ENCODE measurements at regions not wholly inside any gene's neighbourhood (a gene's known extent, or its start where the extent isn't known, plus 50 kb on each side); places are given as distances from the start of the nearest gene placed in this dataset.

DNA sequence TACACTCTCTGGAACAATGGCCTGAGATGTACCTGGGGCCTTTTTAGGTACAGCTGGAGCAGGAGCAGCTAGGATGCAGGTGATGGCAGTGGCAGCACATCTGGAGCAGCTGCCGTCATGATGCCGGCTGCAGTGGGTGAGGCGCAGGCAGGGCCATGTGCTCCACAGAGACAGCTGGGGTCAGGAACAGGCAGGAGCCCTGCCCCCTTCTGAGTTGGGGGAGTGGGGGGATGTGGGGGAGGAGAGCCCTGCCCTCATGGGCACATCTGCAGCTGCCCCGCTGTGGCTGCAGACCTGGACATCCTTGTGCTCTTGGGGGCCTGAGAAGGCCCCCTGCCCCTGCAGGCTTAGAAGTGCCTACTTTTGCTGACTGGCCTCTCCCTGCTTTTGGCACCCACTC, 352.8 kb upstream of the PABPC5 start:
- H3K27ac ChIP-seq: no peak overlapping the region
- TF ChIP-seq, protein P1, sequence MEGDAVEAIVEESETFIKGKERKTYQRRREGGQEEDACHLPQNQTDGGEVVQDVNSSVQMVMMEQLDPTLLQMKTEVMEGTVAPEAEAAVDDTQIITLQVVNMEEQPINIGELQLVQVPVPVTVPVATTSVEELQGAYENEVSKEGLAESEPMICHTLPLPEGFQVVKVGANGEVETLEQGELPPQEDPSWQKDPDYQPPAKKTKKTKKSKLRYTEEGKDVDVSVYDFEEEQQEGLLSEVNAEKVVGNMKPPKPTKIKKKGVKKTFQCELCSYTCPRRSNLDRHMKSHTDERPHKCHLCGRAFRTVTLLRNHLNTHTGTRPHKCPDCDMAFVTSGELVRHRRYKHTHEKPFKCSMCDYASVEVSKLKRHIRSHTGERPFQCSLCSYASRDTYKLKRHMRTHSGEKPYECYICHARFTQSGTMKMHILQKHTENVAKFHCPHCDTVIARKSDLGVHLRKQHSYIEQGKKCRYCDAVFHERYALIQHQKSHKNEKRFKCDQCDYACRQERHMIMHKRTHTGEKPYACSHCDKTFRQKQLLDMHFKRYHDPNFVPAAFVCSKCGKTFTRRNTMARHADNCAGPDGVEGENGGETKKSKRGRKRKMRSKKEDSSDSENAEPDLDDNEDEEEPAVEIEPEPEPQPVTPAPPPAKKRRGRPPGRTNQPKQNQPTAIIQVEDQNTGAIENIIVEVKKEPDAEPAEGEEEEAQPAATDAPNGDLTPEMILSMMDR (IDR thresholded peaks at IDR 0.05): no peak
- no peak for TF ChIP-seq ZFX (IDR thresholded peaks at IDR 0.05; ENCODE audit: borderline replicate concordance)

DNA sequence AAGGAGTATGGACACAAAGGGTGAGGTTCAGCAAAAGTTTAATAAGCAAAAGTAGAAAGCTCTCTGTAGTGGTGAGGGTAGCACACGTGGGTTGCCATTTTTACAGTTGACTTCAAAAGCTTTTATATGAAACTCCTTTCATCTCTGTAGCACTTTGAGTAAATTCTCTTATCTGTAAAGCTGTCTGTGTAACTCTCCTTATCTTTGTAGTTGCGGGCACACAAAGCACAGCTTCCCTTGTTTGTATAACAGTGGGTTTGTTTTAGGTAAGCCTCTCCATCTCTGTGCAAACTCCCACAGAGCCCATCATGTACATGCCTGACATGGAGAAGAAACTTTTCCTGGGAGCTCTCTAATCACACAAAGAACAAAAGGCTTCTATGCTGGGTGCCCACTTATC, 325.9 kb upstream of the PABPC5 start:
- H3K27ac ChIP-seq: no peak overlapping the region
- TF ChIP-seq ZFX (IDR thresholded peaks at IDR 0.05; ENCODE audit: borderline replicate concordance): no peak
- TF ChIP-seq, protein P1 (IDR thresholded peaks at IDR 0.05): no peak

DNA sequence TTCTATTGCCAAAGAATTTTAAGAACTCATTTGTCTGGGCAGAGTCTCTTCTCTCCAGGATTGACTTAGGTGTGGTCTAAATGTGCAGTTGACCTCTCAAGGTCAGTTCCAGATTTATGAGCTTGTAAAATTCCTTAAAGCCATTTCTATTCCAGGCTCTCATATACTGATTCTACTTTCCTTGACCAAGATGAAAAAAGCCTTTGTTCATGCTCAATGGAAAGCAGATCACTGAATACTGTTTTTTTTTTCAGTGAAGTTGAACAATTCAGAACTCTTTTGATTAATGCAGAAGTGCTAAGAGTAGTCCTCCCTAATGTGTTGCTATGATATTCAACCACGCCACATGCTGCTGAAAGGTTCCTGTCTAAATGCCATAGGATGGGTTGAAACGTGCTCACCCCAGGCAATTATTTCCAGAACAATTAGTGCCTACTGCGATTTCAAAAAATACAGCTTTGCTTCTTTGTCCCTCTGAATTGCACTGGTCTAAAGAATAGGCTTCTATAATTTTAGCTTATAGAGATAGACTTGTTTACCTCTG, 312.4 kb upstream of the PABPC5 start:
- H3K27ac ChIP-seq: no peak overlapping the region
- TF ChIP-seq, protein P1 (IDR thresholded peaks at IDR 0.05): no peak
- no peak for TF ChIP-seq ZFX (IDR thresholded peaks at IDR 0.05; ENCODE audit: borderline replicate concordance)

DNA sequence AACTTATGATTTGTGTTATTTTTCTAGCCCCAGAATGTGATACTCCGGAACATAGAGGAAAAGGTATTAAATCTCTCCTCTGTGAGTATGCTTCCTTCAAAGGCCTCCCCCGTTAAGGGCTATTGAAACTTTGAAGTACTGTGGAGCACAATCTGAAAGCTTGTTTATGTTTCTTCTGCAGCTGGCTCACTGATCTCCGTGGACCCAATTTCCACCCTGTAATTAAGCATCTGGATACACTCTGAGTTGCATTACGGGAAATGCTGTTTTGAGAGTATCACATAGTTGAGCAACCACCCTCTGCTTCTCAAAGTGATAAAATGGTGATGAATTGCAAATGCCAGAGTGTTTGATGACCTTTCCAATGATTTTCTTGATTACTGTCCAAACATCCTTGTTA, 296.8 kb upstream of the PABPC5 start:
- TF ChIP-seq, protein P1 (IDR thresholded peaks at IDR 0.05): no peak
- TF ChIP-seq ZFX (IDR thresholded peaks at IDR 0.05; ENCODE audit: borderline replicate concordance): no peak
- H3K27ac ChIP-seq: no peak overlapping the region
